Effector CD8-positive, alpha-beta T cell (primary cell): ENCODE measurements at regions not wholly inside any gene's neighbourhood (a gene's known extent, or its start where the extent isn't known, plus 50 kb on each side); places are given as distances from the start of the nearest gene placed in this dataset.

Experiments
- DNase-seq: peaks from one replicate; lab custom pipeline; 2025; lab: John Stamatoyannopoulos, UW

- no peak for DNase-seq
Observed at GRCh38 chr11:15907806-15908205, 448.5 kb downstream of the SOX6 start.

- DNase-seq, result no peak
Observed at GRCh38 chr11:15909937-15910598, 446.3 kb downstream of the SOX6 start.

- DNase-seq, result no peak
Observed at GRCh38 chr11:15910761-15911160, 445.6 kb downstream of the SOX6 start.

GRCh38 chr11:15911377-15912044, 444.8 kb downstream of the SOX6 start:
- DNase-seq, result no peak

GRCh38 chr11:15912291-15912690, 444.1 kb downstream of the SOX6 start:
- no peak for DNase-seq

- DNase-seq, result no peak
Observed at GRCh38 chr11:15912825-15913224, 443.5 kb downstream of the SOX6 start.

GRCh38 chr11:15913261-15913660, 443.1 kb downstream of the SOX6 start:
- no peak for DNase-seq
